Left lung (tissue), 4 donors: ENCODE measurements at regions not wholly inside any gene's neighbourhood (a gene's known extent, or its start where the extent isn't known, plus 50 kb on each side); places are given as distances from the start of the nearest gene placed in this dataset.
A peak's percentile ranks its signal among the peaks of the same experiment; 100 is the strongest.

Experiments
- ATAC-seq: fragments of 200-7000 bp; cut with Tn5 transposase; one replicate; pipeline ENCODE4 v1.9.1; 2020; ENCODE audit warnings: moderate library complexity
- DNase-seq, 4 donors: peaks; one replicate each; pipeline ENCODE4 v3.0.0-alpha.2; 2013 to 2020
- H3K27ac ChIP-seq, 2 donors: fragments of 200-600 bp; sonication (generic) in 1 of 2; one replicate each; pipeline versions ENCODE4 v1.5.0 to v1.8.0; 2020 to 2021
- H3K27me3 ChIP-seq, 2 donors: fragments of 200-600 bp; sonication (generic) in 1 of 2; one replicate each; pipeline versions ENCODE4 v1.5.0 to v1.8.0; 2020 to 2021
- H3K36me3 ChIP-seq, 2 donors: fragments of 200-600 bp; sonication (generic) in 1 of 2; one replicate each; pipeline versions ENCODE4 v1.5.0 to v1.8.0; 2020 to 2021
- H3K4me1 ChIP-seq, 2 donors: fragments of 200-600 bp; one replicate each; pipeline ENCODE4 v1.8.0; 2021
- H3K4me3 ChIP-seq, 2 donors: fragments of 200-600 bp; sonication (generic) in 1 of 2; one replicate each; pipeline versions ENCODE4 v1.5.0 to v1.8.0; 2020 to 2021; ENCODE audit warnings: mild to moderate bottlenecking in 1 of 2
- H3K9me3 ChIP-seq, 2 donors: fragments of 200-600 bp; sonication (generic) in 1 of 2; one replicate each; pipeline versions ENCODE4 v1.5.0 to v1.8.0; 2020 to 2021
- CTCF ChIP-seq, 2 donors: fragments of 200-600 bp; sonication (generic) in 1 of 2; IDR thresholded peaks; one replicate each; pipeline versions ENCODE4 v1.5.0 to v1.8.0; 2021; ENCODE audit warnings: antibody characterized with exemption in 2 of 2
- intact Hi-C, 2 donors: fragments of 100-400 bp; cut with DNase I; formaldehyde crosslinking; loops; one replicate each; pipeline versions ENCODE4 v1.11.2 to v1.14.2; 2022
- donor health status: DM: no; HTN: yes; CAD: no.
- donor health status: DM: no; HTN: no; CAD: no.

- Histone ChIP-seq H3K4me3 (no peak overlapping the region), H3K27ac (no peak overlapping the region), H3K9me3 (peaks cover 0 to 14% of the 10 kb centered on the region in 2 donors), H3K27me3 (no peaks in the 10 kb centered on the region), H3K4me1 (no peaks in the 10 kb centered on the region), H3K36me3 (no peaks in the 10 kb centered on the region)
- intact Hi-C loops = no loop called here
- no peak for ATAC-seq
- no peak for TF ChIP-seq CTCF (IDR thresholded peaks at IDR 0.05)
- DNase-seq = peak in 2 of 4 donors; percentile 14 to 55
Observed at GRCh38 chr2:14245901-14246300, 386.6 kb upstream of the LRATD1 start.

GRCh38 chr2:14255135-14255820 lies 377.2 kb upstream of the LRATD1 start:
- ATAC-seq (no peak), DNase-seq (peak in 1 of 4 donors; percentile 61)
- Histone ChIP-seq H3K4me3 (no peak overlapping the region), H3K4me1 (no peaks in the 10 kb centered on the region), H3K36me3 (no peaks in the 10 kb centered on the region), H3K27ac (no peak overlapping the region), H3K27me3 (no peaks in the 10 kb centered on the region), H3K9me3 (no peaks in the 10 kb centered on the region)
- intact Hi-C loops = no loop called here
- no peak for TF ChIP-seq CTCF (IDR thresholded peaks at IDR 0.05)

GRCh38 chr2:14256890-14257289 lies 375.6 kb upstream of the LRATD1 start:
- H3K4me3 ChIP-seq = no peak overlapping the region
- H3K27ac ChIP-seq = no peak overlapping the region
- H3K36me3 ChIP-seq = no peaks in the 10 kb centered on the region
- no peaks in the 10 kb centered on the region for H3K27me3 ChIP-seq
- intact Hi-C loops = no loop called here
- no peaks in the 10 kb centered on the region for H3K9me3 ChIP-seq
- TF ChIP-seq CTCF (IDR thresholded peaks at IDR 0.05) = no peak
- DNase-seq (no peak), ATAC-seq (no peak)
- no peaks in the 10 kb centered on the region for H3K4me1 ChIP-seq

DNA sequence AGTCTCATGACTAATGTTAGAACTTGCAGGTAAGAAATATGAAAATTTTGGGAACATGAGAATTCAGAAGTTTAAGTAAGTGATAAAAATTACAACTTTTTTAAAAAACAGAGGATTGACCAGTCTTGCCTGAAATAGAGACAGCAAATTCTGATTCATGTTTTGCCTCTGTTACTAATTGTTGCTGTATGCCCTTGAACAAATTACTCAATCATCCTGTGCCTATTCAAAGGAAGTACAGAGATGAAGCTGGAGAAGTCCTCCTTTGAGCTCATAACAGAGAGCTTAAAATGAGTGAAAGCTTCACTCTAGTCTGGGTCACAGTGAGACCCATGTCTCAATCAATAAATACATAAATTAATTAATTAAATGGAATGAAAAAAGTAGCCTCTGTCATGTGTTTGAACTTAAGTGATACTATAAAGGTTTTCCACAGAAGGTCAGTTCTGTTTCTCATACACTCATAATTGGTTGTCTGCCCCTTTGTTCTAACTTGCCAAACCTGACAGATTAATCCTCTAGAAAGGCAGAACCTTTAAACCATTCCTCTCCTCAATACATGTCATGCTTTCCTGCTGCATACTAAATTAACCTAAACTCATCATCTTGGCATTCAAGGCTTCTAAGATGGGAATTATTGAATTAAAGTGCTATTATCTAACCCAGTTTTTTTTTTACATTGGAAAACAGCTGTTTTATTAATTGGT lies 374.6 kb upstream of the LRATD1 start:
- Histone ChIP-seq H3K27ac (no peak overlapping the region), H3K36me3 (no peaks in the 10 kb centered on the region), H3K4me3 (no peak overlapping the region), H3K4me1 (no peaks in the 10 kb centered on the region), H3K9me3 (no peaks in the 10 kb centered on the region), H3K27me3 (no peaks in the 10 kb centered on the region)
- no peak for TF ChIP-seq CTCF (IDR thresholded peaks at IDR 0.05)
- no peak for DNase-seq
- ATAC-seq = no peak
- intact Hi-C loops = no loop called here

GRCh38 chr2:14261771-14262170 lies 370.7 kb upstream of the LRATD1 start:
- TF ChIP-seq CTCF (IDR thresholded peaks at IDR 0.05) = no peak
- Histone ChIP-seq H3K4me1 (no peaks in the 10 kb centered on the region), H3K27me3 (no peaks in the 10 kb centered on the region), H3K4me3 (no peak overlapping the region), H3K27ac (no peak overlapping the region), H3K36me3 (no peaks in the 10 kb centered on the region), H3K9me3 (no peaks in the 10 kb centered on the region)
- intact Hi-C loops = no loop called here
- ATAC-seq (no peak), DNase-seq (no peak)
